ENCODE measurements at regions not wholly inside any gene's neighbourhood (a gene's known extent, or its start where the extent isn't known, plus 50 kb on each side); places are given as distances from the start of the nearest gene placed in this dataset.
"Not testable (repeated sequence)": the region's sequence is repeated elsewhere in the genome, so short reads cannot be mapped to it uniquely, and the experiment has no call there.

GRCh38 chr7:86049910-86050309 is 593.8 kb upstream of the GRM3 start:
- no peak for DNase-seq
- H3K4me1 ChIP-seq, result no peaks in the 10 kb centered on the region
- no peak overlapping the region for H3K4me3 Mint-ChIP-seq (ENCODE audit: unreplicated experiment)
- CTCF ChIA-PET, result no interaction called here
- H3K4me1 Mint-ChIP-seq (ENCODE audit: low read depth, unreplicated experiment), result no peaks in the 10 kb centered on the region
- H3K4me3 ChIP-seq (ENCODE audit: low read depth, low read length), result no peak overlapping the region
- H3K27me3 Mint-ChIP-seq (ENCODE audit: insufficient read depth, unreplicated experiment), result no peaks in the 10 kb centered on the region
- BruUV-seq (replicated peaks), result no TSS peak
- H3K36me3 Mint-ChIP-seq (ENCODE audit: insufficient read depth, unreplicated experiment), result no peaks in the 10 kb centered on the region
- no peak overlapping the region for H3K27ac Mint-ChIP-seq (ENCODE audit: unreplicated experiment)
- no peaks in the 10 kb centered on the region for H3K27me3 ChIP-seq (replicated peaks; ENCODE audit: control insufficient read depth, insufficient read depth, low read length)
- H3K36me3 ChIP-seq (ENCODE audit: control insufficient read depth, insufficient read depth, low read length), result no peaks in the 10 kb centered on the region
- no peaks in the 10 kb centered on the region for H3K9me3 Mint-ChIP-seq (ENCODE audit: unreplicated experiment)
- intact Hi-C loops (cut with micrococcal nuclease; ENCODE audit: unreplicated experiment), result no loop called here
- H3K9me3 ChIP-seq, result no peaks in the 10 kb centered on the region
- no peak for TF ChIP-seq CTCF (IDR thresholded peaks at IDR 0.05; ENCODE audit: insufficient read depth in 1 of 2, low read depth in 1 of 2, low read length in 1 of 2, severe bottlenecking in 1 of 2, unreplicated experiment in 1 of 2)
- POLR2A ChIA-PET, result no interaction called here

- POLR2A ChIA-PET; H3K4me3 ChIP-seq (ENCODE audit: low read depth, low read length); H3K9me3 ChIP-seq; H3K4me1 ChIP-seq; CTCF ChIA-PET; H3K4me3 Mint-ChIP-seq (ENCODE audit: unreplicated experiment); H3K27ac Mint-ChIP-seq (ENCODE audit: unreplicated experiment); intact Hi-C loops (cut with micrococcal nuclease; ENCODE audit: unreplicated experiment); DNase-seq; H3K4me1 Mint-ChIP-seq (ENCODE audit: low read depth, unreplicated experiment); H3K36me3 ChIP-seq (ENCODE audit: control insufficient read depth, insufficient read depth, low read length); H3K27me3 ChIP-seq (replicated peaks; ENCODE audit: control insufficient read depth, insufficient read depth, low read length); H3K36me3 Mint-ChIP-seq (ENCODE audit: insufficient read depth, unreplicated experiment); H3K9me3 Mint-ChIP-seq (ENCODE audit: unreplicated experiment); BruUV-seq (replicated peaks); H3K27me3 Mint-ChIP-seq (ENCODE audit: insufficient read depth, unreplicated experiment): not testable (repeated sequence)
Measured at GRCh38 chr7:86045197-86045596, 598.5 kb upstream of the GRM3 start.

- no peaks in the 10 kb centered on the region for H3K27me3 ChIP-seq (replicated peaks; ENCODE audit: control insufficient read depth, insufficient read depth, low read length)
- H3K36me3 ChIP-seq (ENCODE audit: control insufficient read depth, insufficient read depth, low read length), result no peaks in the 10 kb centered on the region
- H3K4me3 ChIP-seq (ENCODE audit: low read depth, low read length), result no peak overlapping the region
- DNase-seq, result no peak
- H3K9me3 ChIP-seq, result no peaks in the 10 kb centered on the region; the same call in 1 of the 2 replicates
- TF ChIP-seq CTCF (IDR thresholded peaks at IDR 0.05; ENCODE audit: insufficient read depth in 1 of 2, low read depth in 1 of 2, low read length in 1 of 2, severe bottlenecking in 1 of 2, unreplicated experiment in 1 of 2), result no peak
- ChIA-PET POLR2A (no interaction called here), CTCF (no interaction called here)
- Mint-ChIP-seq H3K27ac (ENCODE audit: unreplicated experiment) (no peak overlapping the region), H3K27me3 (ENCODE audit: insufficient read depth, unreplicated experiment) (peaks cover 3% of the 10 kb centered on the region), H3K36me3 (ENCODE audit: insufficient read depth, unreplicated experiment) (no peaks in the 10 kb centered on the region), H3K4me1 (ENCODE audit: low read depth, unreplicated experiment) (no peaks in the 10 kb centered on the region), H3K9me3 (ENCODE audit: unreplicated experiment) (no peaks in the 10 kb centered on the region), H3K4me3 (ENCODE audit: unreplicated experiment) (no peak overlapping the region)
- no TSS peak for BruUV-seq (replicated peaks)
- intact Hi-C loops (cut with micrococcal nuclease; ENCODE audit: unreplicated experiment), result no loop called here
- H3K4me1 ChIP-seq, result no peaks in the 10 kb centered on the region
Measured at GRCh38 chr7:86025807-86026206, 617.9 kb upstream of the GRM3 start.

- Histone ChIP-seq H3K27me3 (replicated peaks; ENCODE audit: control insufficient read depth, insufficient read depth, low read length) (no peaks in the 10 kb centered on the region), H3K4me1 (no peaks in the 10 kb centered on the region), H3K9me3 (no peaks in the 10 kb centered on the region), H3K4me3 (ENCODE audit: low read depth, low read length) (no peak overlapping the region), H3K36me3 (ENCODE audit: control insufficient read depth, insufficient read depth, low read length) (no peaks in the 10 kb centered on the region)
- H3K9me3 Mint-ChIP-seq (ENCODE audit: unreplicated experiment), result no peaks in the 10 kb centered on the region
- TF ChIP-seq CTCF (IDR thresholded peaks at IDR 0.05; ENCODE audit: insufficient read depth in 1 of 2, low read depth in 1 of 2, low read length in 1 of 2, severe bottlenecking in 1 of 2, unreplicated experiment in 1 of 2), result no peak
- H3K27me3 Mint-ChIP-seq (ENCODE audit: insufficient read depth, unreplicated experiment), result no peaks in the 10 kb centered on the region
- no peak overlapping the region for H3K4me3 Mint-ChIP-seq (ENCODE audit: unreplicated experiment)
- no peaks in the 10 kb centered on the region for H3K4me1 Mint-ChIP-seq (ENCODE audit: low read depth, unreplicated experiment)
- POLR2A ChIA-PET, result no interaction called here
- CTCF ChIA-PET, result no interaction called here
- intact Hi-C loops (cut with micrococcal nuclease; ENCODE audit: unreplicated experiment), result no loop called here
- H3K36me3 Mint-ChIP-seq (ENCODE audit: insufficient read depth, unreplicated experiment), result no peaks in the 10 kb centered on the region
- H3K27ac Mint-ChIP-seq (ENCODE audit: unreplicated experiment), result no peak overlapping the region
- no peak for DNase-seq
- BruUV-seq (replicated peaks), result no TSS peak
Measured at GRCh38 chr7:86013662-86014061, 630.0 kb upstream of the GRM3 start.

Measured in Caco-2 (cell line).